Adrenal gland (tissue), 5 donors: ENCODE measurements at regions not wholly inside any gene's neighbourhood (a gene's known extent, or its start where the extent isn't known, plus 50 kb on each side); places are given as distances from the start of the nearest gene placed in this dataset.

ENCODE experiments used
- CTCF ChIP-seq, 6 experiments: fragments of 450-650 bp in 4 of 6; fragments of 200-600 bp in 2 of 6; sonication (generic) in 1 of 6; IDR thresholded peaks; 1 replicate in 5 of 6; 2 replicates in 1 of 6; pipeline versions ENCODE4 v1.5.1 to v1.8.0; 2016 to 2021; ENCODE audit warnings: antibody characterized with exemption in 6 of 6, mild to moderate bottlenecking in 2 of 6, moderate library complexity in 1 of 6
- POLR2A ChIP-seq, 2 donors: fragments of 450-650 bp; IDR thresholded peaks; one replicate each; pipeline ENCODE4 v1.6.1; 2017; ENCODE audit warnings: antibody characterized with exemption in 2 of 2, mild to moderate bottlenecking in 2 of 2, moderate library complexity in 1 of 2
- donor health status: DM: no; HTN: no; CAD: no.

DNA sequence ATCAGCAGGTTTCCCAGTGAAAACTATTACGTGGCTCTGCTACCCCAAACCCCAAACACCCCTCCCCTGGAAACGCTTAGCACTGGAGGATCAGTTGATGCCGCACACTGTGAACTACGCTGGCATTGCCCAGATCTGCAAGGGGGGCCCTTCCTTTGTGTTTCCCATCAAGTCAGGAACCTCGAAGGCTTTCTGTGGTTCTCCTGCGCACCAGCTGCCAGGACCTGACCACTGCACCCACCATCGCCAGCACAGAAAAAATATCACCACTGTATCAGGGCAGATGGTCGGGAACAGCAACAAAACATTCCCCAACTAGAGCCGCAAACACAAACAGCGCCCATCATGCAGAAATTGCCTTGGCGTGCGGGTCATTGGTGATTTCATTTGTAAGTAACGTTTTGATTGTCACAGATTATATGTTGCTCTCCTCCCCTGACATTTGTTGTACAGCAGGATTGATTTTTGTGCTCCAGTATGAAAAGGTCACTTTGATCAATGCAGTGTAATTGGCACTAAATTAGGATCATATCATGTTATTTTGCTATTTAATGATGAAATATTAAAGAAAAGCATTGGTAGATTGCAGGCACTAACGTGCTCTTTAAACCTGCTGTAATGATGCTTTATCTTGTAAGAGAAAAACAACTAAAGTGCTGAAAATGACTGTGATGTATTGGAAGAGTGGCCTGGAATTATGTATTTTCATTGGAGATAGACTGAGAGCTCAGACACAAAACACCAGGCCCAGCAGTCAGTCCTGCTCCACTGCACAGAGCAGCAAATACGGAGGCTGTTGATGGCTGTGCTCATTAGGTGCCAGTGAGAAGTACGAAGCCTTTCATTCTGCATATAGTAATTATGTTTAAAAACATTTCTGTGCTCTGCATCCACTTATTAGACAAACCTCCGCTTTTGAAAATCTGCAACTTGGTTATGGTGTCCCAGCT lies 833.2 kb upstream of the SALL3 start:
- TF ChIP-seq CTCF (IDR thresholded peaks at IDR 0.05) (no peak), POLR2A (IDR thresholded peaks at IDR 0.05) (no peak)
